SK-N-SH (cell line): ENCODE measurements at regions not wholly inside any gene's neighbourhood (a gene's known extent, or its start where the extent isn't known, plus 50 kb on each side); places are given as distances from the start of the nearest gene placed in this dataset.

ENCODE experiments used
- CTCF ChIA-PET: fragments of 300-600, 350-600 bp; formaldehyde crosslinking; extraction: SDS; loops from one replicate; lab custom pipeline; 2021; lab: Yijun Ruan, JAX
- POLR2A ChIA-PET: fragments of 350-600 bp; sonication (Branson Sonifier 250); formaldehyde crosslinking; extraction: SDS; loops from one replicate; lab custom pipeline; 2020; ENCODE audit warnings: antibody characterized with exemption, inconsistent platforms; lab: Yijun Ruan, JAX
- DNase-seq: peaks from one replicate; pipeline ENCODE4 v3.0.0; 2012
- H2AFZ ChIP-seq: fragments of 200-600 bp; sonication (generic); 2 replicates; pipeline ENCODE4 v1.8.1; 2016; ENCODE audit warnings: antibody characterized with exemption, mild to moderate bottlenecking, low read depth
- H3F3A ChIP-seq: fragments of 200-600 bp; sonication (generic); replicated peaks from 2 replicates; pipeline ENCODE3; 2016; ENCODE audit warnings: antibody characterized with exemption, mild to moderate bottlenecking; ENCODE audit not compliant: insufficient read depth
- H3K27ac ChIP-seq, 2 experiments: fragments of 200-500 bp in 1 of 2; fragments of 200-600 bp in 1 of 2; sonication (Bioruptor generic) in 1 of 2; sonication (generic), shearing (Covaris generic) in 1 of 2; 2 replicates each; pipeline versions ENCODE4 v1.5.1 to v1.6.1; 2014 to 2016; ENCODE audit warnings: low read depth in 2 of 2, inconsistent platforms in 1 of 2, low read length in 1 of 2, mild to moderate bottlenecking in 1 of 2, mixed read lengths in 1 of 2
- H3K27me3 ChIP-seq: fragments of 200-600 bp; sonication (generic), shearing (Covaris generic); 2 replicates; pipeline ENCODE4 v1.6.1; 2016; ENCODE audit warnings: mixed run types; ENCODE audit not compliant: insufficient read depth
- H3K36me3 ChIP-seq, 2 experiments: fragments of 200-500 bp in 1 of 2; fragments of 200-600 bp in 1 of 2; sonication (Bioruptor generic) in 1 of 2; sonication (generic) in 1 of 2; replicated peaks in 1 of 2; 2 replicates each; pipeline versions ENCODE3 to v1.5.1; 2014 to 2016; ENCODE audit warnings: low read length in 1 of 2, mild to moderate bottlenecking in 1 of 2; ENCODE audit not compliant: insufficient read depth in 2 of 2, control insufficient read depth in 1 of 2
- H3K4me1 ChIP-seq, 2 experiments: fragments of 200-500 bp in 1 of 2; fragments of 200-600 bp in 1 of 2; sonication (Bioruptor generic) in 1 of 2; sonication (generic), shearing (Covaris generic) in 1 of 2; 2 replicates each; pipeline versions ENCODE4 v1.5.1 to v1.6.1; 2014 to 2016; ENCODE audit warnings: low read depth in 1 of 2, low read length in 1 of 2, mixed run types in 1 of 2; ENCODE audit not compliant: insufficient read depth in 2 of 2, control insufficient read depth in 1 of 2
- H3K4me2 ChIP-seq: fragments of 200-600 bp; sonication (generic), shearing (Covaris generic); 2 replicates; pipeline ENCODE4 v1.6.1; 2017; ENCODE audit warnings: mixed run types
- H3K4me3 ChIP-seq, 2 experiments: fragments of 200-500 bp in 1 of 2; fragments of 200-600 bp in 1 of 2; sonication (Bioruptor generic) in 1 of 2; sonication (generic), shearing (Covaris generic) in 1 of 2; 2 replicates each; pipeline versions ENCODE4 v1.5.1 to v1.8.1; 2014 to 2016; ENCODE audit warnings: low read depth in 2 of 2, inconsistent platforms in 1 of 2, low read length in 1 of 2, mild to moderate bottlenecking in 1 of 2, mixed read lengths in 1 of 2, moderate library complexity in 1 of 2
- H3K79me2 ChIP-seq: fragments of 200-600 bp; sonication (generic); 2 replicates; pipeline ENCODE4 v1.8.1; 2017; ENCODE audit warnings: mild to moderate bottlenecking; ENCODE audit not compliant: insufficient read depth
- H3K9ac ChIP-seq: fragments of 200-600 bp; sonication (generic); 2 replicates; pipeline ENCODE4 v1.6.1; 2017; ENCODE audit warnings: mixed run types
- H3K9me2 ChIP-seq: fragments of 200-600 bp; sonication (generic); 2 replicates; pipeline ENCODE4 v1.6.1; 2017; ENCODE audit warnings: mixed run types
- H3K9me3 ChIP-seq: fragments of 200-600 bp; sonication (generic); 2 replicates; pipeline ENCODE4 v1.6.1; 2017; ENCODE audit warnings: mixed run types, mild to moderate bottlenecking, moderate library complexity
- H4K20me1 ChIP-seq: fragments of 200-600 bp; sonication (generic); 2 replicates; pipeline ENCODE4 v1.6.1; 2017; ENCODE audit warnings: mild to moderate bottlenecking, mixed run types; ENCODE audit not compliant: insufficient read depth
- CTCF ChIP-seq: fragments of 200-600 bp; sonication (generic); IDR thresholded peaks from 2 replicates; pipeline ENCODE4 v1.6.1; 2017; ENCODE audit warnings: antibody characterized with exemption, mild to moderate bottlenecking, moderate library complexity
- EZH2phosphoT487 ChIP-seq: fragments of 200-600 bp; sonication (generic); IDR thresholded peaks from 2 replicates; pipeline ENCODE4 v1.6.1; 2017; ENCODE audit warnings: low read depth, mixed run types, mild to moderate bottlenecking, antibody characterized with exemption, moderate library complexity, borderline replicate concordance
- GATA2 ChIP-seq: sonication (generic); formaldehyde crosslinking; IDR thresholded peaks from 2 replicates; pipeline ENCODE4 v1.5.0; 2020; ENCODE audit warnings: mild to moderate bottlenecking, missing genetic modification reagents
- MAX ChIP-seq: IDR thresholded peaks from 2 replicates; pipeline ENCODE4 v1.4.0; 2012; ENCODE audit warnings: low read depth
- MEF2A ChIP-seq: IDR thresholded peaks from 2 replicates; pipeline ENCODE4 v1.4.0; 2012; ENCODE audit warnings: low read depth, borderline replicate concordance
- MXI1 ChIP-seq: IDR thresholded peaks from 2 replicates; pipeline ENCODE4 v1.6.1; 2012; ENCODE audit warnings: mild to moderate bottlenecking, low read depth, low read length, improper control_type of control experiment
- NFIC ChIP-seq: IDR thresholded peaks from 2 replicates; pipeline ENCODE4 v1.4.0; 2012; ENCODE audit warnings: borderline replicate concordance
- NRF1 ChIP-seq: IDR thresholded peaks from 2 replicates; pipeline ENCODE4 v1.6.1; 2012; ENCODE audit warnings: low read depth, mild to moderate bottlenecking, low read length
- POLR2AphosphoS5 ChIP-seq: IDR thresholded peaks from 2 replicates; pipeline ENCODE4 v1.6.1; 2012; ENCODE audit warnings: low read depth, low read length
- RCOR1 ChIP-seq: fragments of 150-350 bp; IDR thresholded peaks from 2 replicates; pipeline ENCODE4 v1.6.1; 2017; ENCODE audit warnings: antibody characterized with exemption, low read length
- REST ChIP-seq: IDR thresholded peaks from 2 replicates; pipeline ENCODE4 v1.6.1; 2012; ENCODE audit warnings: mild to moderate bottlenecking, low read depth, low read length, moderate library complexity
- RXRA ChIP-seq: IDR thresholded peaks from 2 replicates; pipeline ENCODE4 v1.4.0; 2012; ENCODE audit warnings: low read depth, mild to moderate bottlenecking, borderline replicate concordance
- SIN3A ChIP-seq: IDR thresholded peaks from 2 replicates; pipeline ENCODE4 v1.6.1; 2012; ENCODE audit warnings: low read depth, mild to moderate bottlenecking, low read length, moderate library complexity, borderline replicate concordance
- SMC3 ChIP-seq: IDR thresholded peaks from 2 replicates; pipeline ENCODE4 v1.6.1; 2012; ENCODE audit warnings: low read depth, low read length, improper control_type of control experiment
- TAF1 ChIP-seq: IDR thresholded peaks from 2 replicates; pipeline ENCODE4 v1.6.1; 2012; ENCODE audit warnings: low read depth, mild to moderate bottlenecking, low read length, moderate library complexity, borderline replicate concordance
- TEAD4 ChIP-seq: IDR thresholded peaks from 2 replicates; pipeline ENCODE4 v1.4.0; 2012; ENCODE audit warnings: mild to moderate bottlenecking, borderline replicate concordance; ENCODE audit not compliant: insufficient read depth
- USF2 ChIP-seq: fragments of 150-350 bp; IDR thresholded peaks from 2 replicates; pipeline ENCODE4 v1.6.1; 2017; ENCODE audit warnings: antibody characterized with exemption, low read length, low read depth, borderline replicate concordance
- ZBTB33 ChIP-seq: IDR thresholded peaks from 2 replicates; pipeline ENCODE4 v1.4.0; 2012; ENCODE audit warnings: low read depth, borderline replicate concordance
- WGBS: methylation state at CpG from one replicate; pipeline ENCODE4 v1.1.6; 2017; ENCODE audit warnings: low lambda C conversion rate; 5-methylcytosine and 5-hydroxymethylcytosine counted together

- Histone ChIP-seq H3K9ac (no peak overlapping the region), H3K27me3 (no peaks in the 10 kb centered on the region), H3F3A (no peaks in the 10 kb centered on the region), H3K79me2 (no peaks in the 10 kb centered on the region), H3K36me3 (no peaks in the 10 kb centered on the region), H2AFZ (no peak overlapping the region), H3K4me1 (peaks cover 0 to 2% of the 10 kb centered on the region in 2 experiments; a peak in 1 of 4 replicates), H3K27ac (no peak overlapping the region), H3K4me2 (no peak overlapping the region), H3K9me3 (no peaks in the 10 kb centered on the region), H3K9me2 (no peaks in the 10 kb centered on the region), H4K20me1 (no peaks in the 10 kb centered on the region), H3K4me3 (no peak overlapping the region)
- 26% methylated on average over 1 of the region's 1 CpG for WGBS
- TF ChIP-seq GATA2 (no peak), TEAD4 (no peak), USF2 (no peak), REST (no peak), POLR2AphosphoS5 (no peak), ZBTB33 (no peak), RXRA (no peak), RCOR1 (no peak), MAX (no peak), MXI1 (no peak), SMC3 (no peak), NFIC (no peak), CTCF (no peak), SIN3A (no peak), TAF1 (no peak), EZH2phosphoT487 (no peak), NRF1 (no peak), MEF2A (no peak)
- POLR2A ChIA-PET, result no interaction called here
- CTCF ChIA-PET, result no interaction called here
- DNase-seq, result no peak
These were observed 742.7 kb downstream of the TLE1 start for GRCh38 chr9:80946496-80947170.
